ENCODE measurements at regions not wholly inside any gene's neighbourhood (a gene's known extent, or its start where the extent isn't known, plus 50 kb on each side); places are given as distances from the start of the nearest gene placed in this dataset.

DNA sequence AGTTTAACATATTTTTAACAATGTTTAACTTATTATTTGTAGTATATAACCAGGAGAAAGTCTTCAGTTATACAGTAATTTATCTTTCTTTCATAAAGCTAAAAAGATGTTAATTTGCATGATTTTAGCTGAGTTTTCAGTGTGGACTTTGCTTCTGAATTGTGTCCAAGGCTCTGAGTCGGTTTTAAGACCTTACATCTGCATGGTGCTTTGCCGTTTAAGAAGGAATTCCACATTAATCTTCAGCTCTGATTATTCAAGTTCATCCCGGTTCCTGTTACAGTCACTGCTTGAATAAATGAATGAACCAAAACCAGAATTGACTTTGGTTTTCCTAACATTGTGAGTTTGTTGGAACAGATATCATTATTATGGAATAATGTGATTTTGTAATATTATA is 419.7 kb upstream of the RGPD4 start:
- no TSS peak for BruUV-seq (replicated peaks)
- H3K4me1 Mint-ChIP-seq (ENCODE audit: low read depth, unreplicated experiment): no peaks in the 10 kb centered on the region
- DNase-seq: no peak
- H3K4me3 Mint-ChIP-seq (ENCODE audit: low read depth, unreplicated experiment): no peak overlapping the region
- H3K27me3 Mint-ChIP-seq (ENCODE audit: unreplicated experiment): no peaks in the 10 kb centered on the region
- no peaks in the 10 kb centered on the region for H3K36me3 Mint-ChIP-seq (ENCODE audit: insufficient read depth, unreplicated experiment)
- intact Hi-C loops (cut with micrococcal nuclease; ENCODE audit: unreplicated experiment): no loop called here
- H3K9me3 Mint-ChIP-seq (ENCODE audit: low read depth, unreplicated experiment): peaks cover 7% of the 10 kb centered on the region
- H3K27ac Mint-ChIP-seq (ENCODE audit: unreplicated experiment): no peak overlapping the region
- TF ChIP-seq, protein P1, sequence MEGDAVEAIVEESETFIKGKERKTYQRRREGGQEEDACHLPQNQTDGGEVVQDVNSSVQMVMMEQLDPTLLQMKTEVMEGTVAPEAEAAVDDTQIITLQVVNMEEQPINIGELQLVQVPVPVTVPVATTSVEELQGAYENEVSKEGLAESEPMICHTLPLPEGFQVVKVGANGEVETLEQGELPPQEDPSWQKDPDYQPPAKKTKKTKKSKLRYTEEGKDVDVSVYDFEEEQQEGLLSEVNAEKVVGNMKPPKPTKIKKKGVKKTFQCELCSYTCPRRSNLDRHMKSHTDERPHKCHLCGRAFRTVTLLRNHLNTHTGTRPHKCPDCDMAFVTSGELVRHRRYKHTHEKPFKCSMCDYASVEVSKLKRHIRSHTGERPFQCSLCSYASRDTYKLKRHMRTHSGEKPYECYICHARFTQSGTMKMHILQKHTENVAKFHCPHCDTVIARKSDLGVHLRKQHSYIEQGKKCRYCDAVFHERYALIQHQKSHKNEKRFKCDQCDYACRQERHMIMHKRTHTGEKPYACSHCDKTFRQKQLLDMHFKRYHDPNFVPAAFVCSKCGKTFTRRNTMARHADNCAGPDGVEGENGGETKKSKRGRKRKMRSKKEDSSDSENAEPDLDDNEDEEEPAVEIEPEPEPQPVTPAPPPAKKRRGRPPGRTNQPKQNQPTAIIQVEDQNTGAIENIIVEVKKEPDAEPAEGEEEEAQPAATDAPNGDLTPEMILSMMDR (IDR thresholded peaks at IDR 0.05; ENCODE audit: unreplicated experiment): no peak
- CTCF ChIA-PET: no interaction called here

GRCh38 chr2:107407974-107408373 is 418.7 kb upstream of the RGPD4 start:
- Mint-ChIP-seq H3K36me3 (ENCODE audit: insufficient read depth, unreplicated experiment) (no peaks in the 10 kb centered on the region), H3K4me1 (ENCODE audit: low read depth, unreplicated experiment) (no peaks in the 10 kb centered on the region), H3K9me3 (ENCODE audit: low read depth, unreplicated experiment) (peaks cover 7% of the 10 kb centered on the region), H3K27me3 (ENCODE audit: unreplicated experiment) (no peaks in the 10 kb centered on the region), H3K27ac (ENCODE audit: unreplicated experiment) (no peak overlapping the region), H3K4me3 (ENCODE audit: low read depth, unreplicated experiment) (no peak overlapping the region)
- TF ChIP-seq, protein P1 (IDR thresholded peaks at IDR 0.05; ENCODE audit: unreplicated experiment): no peak
- no TSS peak for BruUV-seq (replicated peaks)
- intact Hi-C loops (cut with micrococcal nuclease; ENCODE audit: unreplicated experiment): no loop called here
- DNase-seq: no peak
- CTCF ChIA-PET: interaction anchor here (0.6 kb wide), 1 partner anchor 163 kb away, joined by 3 read pairs; no protein-coding TSS in a partner anchor

- Mint-ChIP-seq H3K36me3 (ENCODE audit: insufficient read depth, unreplicated experiment) (no peaks in the 10 kb centered on the region), H3K27ac (ENCODE audit: unreplicated experiment) (no peak overlapping the region), H3K4me3 (ENCODE audit: low read depth, unreplicated experiment) (no peak overlapping the region), H3K4me1 (ENCODE audit: low read depth, unreplicated experiment) (no peaks in the 10 kb centered on the region), H3K27me3 (ENCODE audit: unreplicated experiment) (no peaks in the 10 kb centered on the region), H3K9me3 (ENCODE audit: low read depth, unreplicated experiment) (peaks cover 11% of the 10 kb centered on the region)
- TF ChIP-seq, protein P1 (IDR thresholded peaks at IDR 0.05; ENCODE audit: unreplicated experiment): no peak
- CTCF ChIA-PET: no interaction called here
- intact Hi-C loops (cut with micrococcal nuclease; ENCODE audit: unreplicated experiment): no loop called here
- DNase-seq: no peak
- BruUV-seq (replicated peaks): no TSS peak
Observed at GRCh38 chr2:107411267-107411666, 415.4 kb upstream of the RGPD4 start.

GRCh38 chr2:107412209-107412904 is 414.3 kb upstream of the RGPD4 start:
- Mint-ChIP-seq H3K4me3 (ENCODE audit: low read depth, unreplicated experiment) (no peak overlapping the region), H3K27me3 (ENCODE audit: unreplicated experiment) (no peaks in the 10 kb centered on the region), H3K9me3 (ENCODE audit: low read depth, unreplicated experiment) (peaks cover 15% of the 10 kb centered on the region), H3K27ac (ENCODE audit: unreplicated experiment) (no peak overlapping the region), H3K4me1 (ENCODE audit: low read depth, unreplicated experiment) (no peaks in the 10 kb centered on the region), H3K36me3 (ENCODE audit: insufficient read depth, unreplicated experiment) (no peaks in the 10 kb centered on the region)
- CTCF ChIA-PET: no interaction called here
- intact Hi-C loops (cut with micrococcal nuclease; ENCODE audit: unreplicated experiment): no loop called here
- TF ChIP-seq, protein P1 (IDR thresholded peaks at IDR 0.05; ENCODE audit: unreplicated experiment): no peak
- no peak for DNase-seq
- BruUV-seq (replicated peaks): no TSS peak
